Activated T-cell treated with anti-CD3 and anti-CD28 coated beads for 4 hours (primary cell): ENCODE measurements at regions not wholly inside any gene's neighbourhood (a gene's known extent, or its start where the extent isn't known, plus 50 kb on each side); places are given as distances from the start of the nearest gene placed in this dataset.

ENCODE experiments used
- DNase-seq: peaks from one replicate; pipeline ENCODE4 v3.0.0-alpha.2; 2020

DNA sequence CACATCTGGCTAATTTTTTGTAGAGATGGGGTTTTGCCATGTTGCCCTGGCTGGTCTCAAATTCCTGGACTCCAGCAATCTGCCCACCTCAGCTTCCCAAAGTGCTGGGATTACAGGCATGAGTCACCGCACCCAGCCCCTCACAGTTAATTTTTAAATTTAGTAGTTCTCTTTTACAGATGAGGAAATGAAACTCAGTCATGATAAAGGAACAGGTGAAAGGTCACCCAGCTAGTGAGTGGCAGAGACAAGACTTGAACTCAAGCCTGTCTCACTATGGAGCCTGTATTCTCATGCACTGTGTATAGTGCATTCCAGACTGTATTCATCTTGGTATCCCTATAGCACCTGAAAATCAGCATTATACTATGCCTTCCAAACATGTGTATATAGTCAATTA lies 77.1 kb upstream of the WSB1 start:
- no peak for DNase-seq

DNA sequence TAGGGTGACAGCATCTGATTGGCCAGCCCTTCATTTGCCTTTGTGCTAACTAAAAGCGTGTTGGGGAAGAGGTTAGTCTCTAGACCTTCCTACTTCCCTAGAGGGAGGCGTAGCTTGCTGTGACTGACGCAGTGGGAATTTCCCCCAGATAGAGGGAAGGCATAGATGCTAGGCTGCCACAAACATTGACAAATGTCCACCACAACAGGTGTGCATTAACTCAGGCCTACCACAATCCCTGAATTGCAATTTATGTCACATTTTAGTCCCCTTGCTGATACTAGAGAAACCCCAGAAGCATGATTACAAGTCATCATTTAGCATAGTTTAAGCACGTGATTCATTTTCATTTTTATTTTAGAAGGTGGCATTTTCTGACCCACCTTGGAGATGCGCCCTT lies 76.3 kb upstream of the WSB1 start:
- DNase-seq: no peak

DNA sequence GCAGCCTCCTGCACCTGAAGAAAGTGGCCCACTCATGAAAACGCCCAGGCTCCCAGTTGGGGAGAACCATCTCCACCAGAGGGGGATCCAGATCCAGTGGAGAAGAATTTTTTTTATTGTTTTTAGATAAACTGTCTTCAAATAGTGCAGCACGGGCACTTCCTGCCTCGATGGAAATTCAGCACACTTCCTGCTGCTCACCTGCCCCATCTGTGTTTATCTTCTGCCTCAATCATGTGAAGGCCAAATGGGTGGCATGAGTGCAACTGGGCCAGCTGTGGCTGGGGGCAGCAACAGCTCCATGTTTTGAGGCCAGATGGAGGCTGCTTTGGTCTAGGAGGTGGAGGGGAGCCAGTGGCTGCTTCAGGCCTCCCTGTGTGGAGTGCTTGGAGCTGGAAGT lies 75.9 kb upstream of the WSB1 start:
- no peak for DNase-seq

DNA sequence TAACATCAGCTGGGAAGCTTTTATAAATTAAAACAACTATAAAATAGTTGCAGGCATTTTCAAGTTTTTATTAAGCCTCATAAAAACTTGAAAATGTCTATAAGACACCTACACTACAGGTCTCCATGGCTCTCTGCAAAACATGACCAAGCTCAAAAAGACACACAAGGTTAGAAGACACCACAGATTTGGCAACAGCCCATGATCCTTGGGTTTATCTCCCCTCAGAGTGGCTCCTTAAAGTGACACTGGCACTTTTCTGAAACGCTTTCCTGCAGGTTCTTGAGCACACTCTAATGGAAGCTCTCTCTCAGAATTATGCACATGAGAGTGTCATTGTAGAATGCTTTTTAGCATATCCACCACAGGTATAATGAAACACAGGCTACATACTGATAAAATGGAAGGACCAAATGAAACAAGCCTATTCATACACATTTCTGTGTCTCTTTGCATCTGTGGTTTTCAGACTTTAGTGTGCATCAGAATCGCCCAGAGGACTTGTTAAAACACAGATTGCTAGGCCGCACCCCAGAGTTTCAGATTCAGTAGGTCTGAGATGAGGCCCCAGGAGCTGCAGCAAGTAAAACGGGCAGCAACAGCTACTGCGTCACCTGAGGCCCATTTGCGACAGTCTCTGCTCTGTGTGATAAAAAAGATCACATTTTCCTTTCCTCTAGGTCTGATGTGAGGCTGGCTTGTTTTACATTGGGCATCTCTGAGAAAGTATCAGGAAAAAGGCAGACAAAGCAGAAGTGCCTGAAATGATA lies 75.0 kb upstream of the WSB1 start:
- DNase-seq: no peak

DNA sequence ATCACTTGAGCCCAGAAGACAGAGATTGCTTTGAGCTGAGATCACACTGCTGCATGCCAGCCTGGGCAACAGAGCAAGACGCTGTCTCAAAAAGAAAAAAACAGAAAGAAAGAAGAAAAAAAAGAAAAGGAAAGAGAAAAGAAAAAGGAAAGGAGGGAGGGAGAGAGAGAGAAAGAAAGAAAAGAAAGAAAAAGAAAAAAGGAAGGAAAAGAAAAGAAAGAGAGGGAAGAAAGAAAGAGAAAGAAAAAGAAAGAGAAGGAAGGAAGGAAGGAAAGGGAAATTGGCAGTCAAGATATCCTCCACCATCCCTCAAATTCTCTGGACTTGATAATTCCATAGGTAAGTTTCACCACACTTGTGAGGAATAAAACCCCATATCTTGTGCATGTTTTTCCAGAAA lies 71.4 kb upstream of the WSB1 start:
- DNase-seq: no peak

DNA sequence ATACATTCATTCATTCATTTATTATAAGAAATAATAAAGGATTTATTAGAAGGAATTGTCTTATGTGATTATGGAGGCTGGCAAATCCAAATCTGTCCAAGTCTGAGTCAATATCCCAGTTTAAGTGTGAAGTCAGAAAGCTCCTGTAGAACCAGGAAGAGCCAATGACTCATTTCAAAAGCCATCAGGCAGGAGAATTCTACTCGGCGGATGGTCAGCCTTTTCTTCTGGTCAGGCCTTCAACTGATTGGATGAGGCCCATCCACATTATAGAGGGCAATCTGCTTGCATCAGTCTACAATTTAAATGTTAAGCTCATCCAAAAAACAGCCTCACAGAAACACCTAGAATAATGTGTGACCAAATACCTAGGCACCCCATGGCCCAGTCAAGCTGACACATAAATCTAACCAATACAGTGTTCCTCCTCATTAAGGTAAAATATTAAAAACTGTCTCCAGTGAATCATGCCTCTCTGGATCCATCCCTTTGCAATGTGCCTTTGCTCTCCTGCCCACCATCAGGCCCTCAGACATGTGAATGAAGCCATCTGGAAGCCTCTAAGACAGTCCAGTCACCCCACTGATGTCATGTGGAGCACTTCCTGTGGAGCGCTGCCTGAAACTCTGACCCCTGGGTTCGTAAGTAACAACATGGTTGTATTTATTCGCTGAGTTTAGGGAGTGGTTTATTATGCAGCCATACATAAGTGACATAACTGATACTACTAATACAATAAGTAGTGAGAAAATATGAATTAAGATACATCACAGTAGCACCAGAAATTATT lies 69.2 kb upstream of the WSB1 start:
- no peak for DNase-seq

DNA sequence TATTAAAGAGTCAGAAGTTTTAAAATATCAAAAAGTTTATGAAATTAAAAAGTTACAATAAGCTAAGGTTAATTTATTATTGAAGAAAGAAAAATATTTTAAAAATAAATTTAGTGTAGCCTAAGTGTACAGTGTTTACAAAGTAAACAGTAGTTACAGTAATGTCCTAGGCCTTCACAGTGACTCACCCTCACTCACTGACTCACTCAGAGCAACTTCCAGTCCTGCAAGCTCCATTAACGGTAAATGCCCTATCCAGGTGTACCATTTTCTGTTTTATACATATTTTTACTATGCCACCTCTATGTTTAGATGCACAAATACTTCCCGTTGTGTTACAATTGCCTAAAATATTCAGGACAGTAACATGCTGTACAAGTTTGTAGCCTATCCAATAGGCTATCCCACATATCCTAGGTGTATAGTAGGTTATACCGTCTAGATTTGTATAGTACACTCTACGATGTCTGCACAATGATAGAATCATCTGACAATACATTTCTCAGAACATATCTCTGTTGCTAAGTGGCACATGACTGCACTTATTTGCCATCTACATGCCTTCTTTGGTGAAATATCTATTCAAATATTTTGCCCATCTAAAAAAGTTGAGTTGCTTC lies 67.2 kb upstream of the WSB1 start:
- no peak for DNase-seq

DNA sequence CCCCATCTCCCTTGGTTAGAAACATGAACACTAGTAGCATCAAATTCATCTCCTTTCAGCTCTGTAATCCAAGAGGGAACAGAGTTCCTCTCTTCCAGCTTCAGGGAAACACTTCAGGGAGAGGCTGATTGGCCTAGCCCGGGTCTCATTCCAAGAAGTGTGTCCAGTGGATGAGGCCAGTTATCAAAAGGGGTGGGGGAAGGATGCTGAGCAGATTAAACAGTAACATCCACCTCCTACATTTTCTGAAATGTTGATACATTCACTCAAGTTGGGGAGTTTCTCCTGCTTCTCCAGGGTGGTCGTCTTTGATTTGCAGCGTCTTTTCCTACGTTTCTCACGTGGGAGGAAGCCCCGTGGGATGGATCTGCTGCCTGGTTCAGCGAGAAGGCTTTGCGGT lies 62.9 kb upstream of the WSB1 start:
- DNase-seq: no peak

DNA sequence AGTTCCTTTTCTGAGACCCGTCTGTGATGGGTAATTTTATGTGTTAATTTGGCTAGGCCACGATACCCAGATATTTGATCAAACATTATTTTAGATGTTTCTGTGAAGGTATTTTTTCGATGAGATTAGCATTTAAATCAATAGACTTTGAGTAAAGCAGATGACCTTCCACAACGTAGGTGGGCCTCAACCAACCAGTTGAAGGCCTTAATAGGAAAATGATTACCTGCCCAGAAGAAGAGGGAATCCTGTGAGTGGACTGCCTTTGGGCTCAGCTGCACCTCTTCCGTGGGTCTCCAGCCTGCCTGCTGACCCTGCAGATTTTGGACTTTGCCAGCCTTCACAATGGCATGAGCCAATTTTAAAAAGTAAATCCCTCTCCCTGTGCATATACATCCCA lies 61.6 kb upstream of the WSB1 start:
- DNase-seq: no peak

DNA sequence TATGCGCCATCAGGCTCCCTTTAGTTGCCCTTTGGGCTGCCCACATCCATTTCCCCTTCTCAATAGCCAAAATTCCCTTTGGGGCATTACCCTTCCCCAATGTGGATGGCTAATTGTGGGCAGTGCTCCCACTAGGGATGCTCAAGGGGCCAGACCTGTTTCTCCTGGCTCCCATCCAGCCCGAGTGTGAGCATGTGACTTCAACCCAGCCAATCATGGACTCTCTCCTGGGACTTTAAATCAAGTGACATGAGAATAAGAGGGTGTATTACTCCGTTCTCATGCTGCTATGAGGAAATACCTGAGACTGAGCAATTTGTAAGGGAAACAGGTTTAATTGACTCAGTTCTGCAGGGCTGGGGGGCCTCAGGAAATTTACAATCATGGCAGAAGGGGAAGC lies 60.9 kb upstream of the WSB1 start:
- DNase-seq: no peak

DNA sequence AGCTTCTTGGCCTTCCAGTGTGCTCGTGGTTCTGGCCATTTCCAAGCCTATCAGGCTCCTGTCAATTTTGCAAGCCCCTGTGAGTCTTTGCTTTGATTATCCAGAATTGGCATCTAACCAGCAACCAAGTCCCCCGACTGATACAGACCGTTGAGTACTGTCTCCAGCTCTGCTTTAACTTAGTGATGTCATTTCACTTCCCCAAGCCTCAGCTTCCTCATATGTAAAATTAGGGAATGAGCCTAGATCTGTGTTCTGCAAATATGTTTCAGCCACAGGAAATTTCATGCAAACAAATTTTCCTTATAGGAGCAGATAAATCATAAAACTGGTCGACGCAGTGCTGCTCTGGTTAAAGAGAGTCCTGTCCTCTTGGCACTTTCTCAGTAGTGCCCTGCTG lies 60.1 kb upstream of the WSB1 start:
- DNase-seq: no peak

DNA sequence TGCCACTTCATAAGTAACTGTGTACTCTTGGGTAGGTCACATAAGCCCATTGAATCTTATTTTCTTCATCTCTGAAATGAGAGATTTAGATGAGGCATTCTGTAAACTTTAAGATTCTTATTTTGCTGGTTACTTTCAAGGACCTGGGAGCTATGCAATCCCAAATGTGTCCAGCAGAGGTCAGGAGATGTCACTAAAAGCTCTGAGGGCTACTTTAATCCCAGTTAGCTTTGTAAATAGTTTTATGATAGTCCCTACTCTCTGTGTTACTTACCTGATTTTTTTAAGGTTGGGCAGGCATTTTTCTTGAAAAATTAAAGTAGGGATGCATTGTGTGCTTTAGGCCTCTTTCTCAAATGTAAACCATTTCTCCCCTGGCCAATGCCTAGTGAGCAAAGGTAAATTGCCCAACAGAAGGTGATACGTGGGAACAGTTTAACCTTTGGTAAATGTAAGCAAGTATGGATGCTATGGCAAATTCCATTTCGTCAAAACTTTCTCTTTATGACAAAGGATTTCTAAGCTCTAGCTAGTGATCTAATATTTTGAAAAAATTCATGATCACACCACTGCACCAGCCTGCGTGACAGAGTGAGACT lies 57.1 kb upstream of the WSB1 start:
- DNase-seq: peak; percentile 77

DNA sequence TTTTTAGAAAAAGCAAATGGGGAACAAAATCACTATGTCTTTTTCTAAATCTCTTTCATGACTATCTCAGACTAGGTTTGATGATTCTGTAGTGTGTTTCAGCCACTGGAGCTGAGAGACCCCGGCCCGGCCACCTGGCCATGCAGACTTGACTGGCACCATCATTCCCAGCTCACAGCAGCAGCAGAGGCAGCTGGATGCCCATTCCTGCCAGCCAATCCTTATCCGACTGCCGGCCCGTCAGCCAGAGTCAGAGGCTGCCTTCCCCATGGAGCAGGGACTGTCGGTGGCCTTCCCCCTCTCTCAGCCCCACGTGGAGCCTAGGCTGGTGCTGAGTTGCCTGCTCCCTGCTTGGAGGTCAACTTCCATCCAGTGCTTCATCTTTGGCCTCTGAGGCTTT lies 56.0 kb upstream of the WSB1 start:
- DNase-seq: no peak

DNA sequence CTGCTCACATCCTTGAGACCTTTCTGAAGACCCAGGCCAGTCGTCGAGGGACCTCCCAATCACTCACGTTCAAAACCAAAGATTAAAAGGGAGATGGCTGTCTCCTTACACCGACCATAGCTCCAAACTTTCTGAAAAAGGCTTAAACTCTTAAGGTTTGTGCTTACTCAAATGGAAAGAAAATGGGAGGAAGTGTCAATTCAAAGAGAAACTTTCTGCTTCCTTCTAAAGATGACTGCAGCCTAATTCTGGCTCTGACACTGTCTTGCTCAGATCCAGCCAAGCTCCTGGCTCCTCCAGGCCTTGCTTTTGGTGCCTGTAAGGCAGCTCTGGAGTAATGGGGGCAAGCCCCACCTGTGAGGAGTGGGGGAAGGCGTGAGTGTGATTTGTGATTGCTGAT lies 54.9 kb upstream of the WSB1 start:
- DNase-seq: no peak

DNA sequence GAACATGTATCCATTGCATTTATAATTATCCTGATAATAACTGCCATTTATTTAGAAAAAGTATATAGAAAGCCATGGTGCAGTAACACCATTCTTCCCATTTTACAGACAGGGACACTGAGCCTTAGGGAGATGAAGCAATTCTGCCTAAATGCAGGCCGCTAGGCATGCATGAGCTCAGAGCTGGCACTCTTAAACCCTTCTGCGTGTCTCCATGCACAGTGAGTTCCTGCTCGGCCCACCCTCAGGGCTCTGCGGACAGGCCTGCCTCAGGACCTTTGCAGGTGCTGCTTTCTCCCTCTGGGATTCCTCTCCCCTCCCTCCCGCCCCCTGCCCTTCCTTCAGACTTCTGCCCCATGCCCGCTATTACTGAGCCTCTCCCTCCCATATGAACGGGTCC lies 54.3 kb upstream of the WSB1 start:
- no peak for DNase-seq

DNA sequence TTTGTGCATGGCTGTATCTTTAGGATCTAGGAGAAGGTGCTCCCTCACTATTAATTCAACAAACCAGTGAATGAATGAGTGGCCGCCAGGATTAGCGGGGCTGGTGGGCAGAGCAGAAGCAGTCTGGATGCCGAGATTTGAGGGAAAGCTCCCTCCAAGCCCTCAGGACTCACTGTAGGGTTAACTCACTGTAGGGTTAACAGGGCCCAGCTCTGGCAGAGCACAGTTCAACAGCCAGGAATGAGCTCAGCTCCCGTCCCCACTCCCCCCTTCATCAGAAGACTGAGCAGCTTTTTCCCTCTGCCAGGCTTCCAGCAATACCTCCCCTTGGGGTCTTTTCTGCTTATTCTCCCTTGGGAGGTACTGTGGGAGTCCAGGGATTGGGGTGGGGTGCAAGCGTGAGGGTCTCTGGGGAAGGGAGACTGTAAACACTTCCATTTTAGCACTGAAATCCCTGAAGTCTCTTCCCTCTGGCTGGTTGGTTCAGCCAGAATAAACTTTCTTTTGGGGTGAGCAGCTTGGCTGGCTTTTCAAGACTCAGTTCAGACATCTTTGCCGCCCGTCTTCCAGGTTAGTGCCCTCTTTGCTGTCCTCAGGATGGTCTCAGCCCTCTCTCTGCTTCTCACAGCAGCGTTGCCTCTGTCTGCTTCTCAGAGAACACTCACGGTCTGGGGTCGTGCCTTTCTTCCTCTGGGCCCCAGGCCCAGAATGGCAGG lies 53.7 kb upstream of the WSB1 start:
- DNase-seq: no peak

DNA sequence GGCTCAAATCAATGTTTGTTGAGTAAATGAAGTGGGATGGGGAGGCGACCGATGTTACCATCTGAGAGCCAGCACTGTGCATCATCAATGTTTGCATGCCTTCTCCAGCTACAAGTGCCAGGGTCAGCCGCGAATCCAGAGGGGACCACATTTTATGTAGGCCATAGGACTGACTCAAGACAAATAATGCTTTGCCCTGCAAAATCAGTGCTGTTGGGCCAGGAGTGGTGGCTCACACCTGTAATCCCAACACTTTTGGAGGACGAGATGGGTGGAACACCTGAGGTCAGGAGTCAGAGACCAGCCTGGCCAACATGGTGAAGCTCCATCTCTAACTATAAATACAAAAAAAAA lies 53.1 kb upstream of the WSB1 start:
- no peak for DNase-seq

DNA sequence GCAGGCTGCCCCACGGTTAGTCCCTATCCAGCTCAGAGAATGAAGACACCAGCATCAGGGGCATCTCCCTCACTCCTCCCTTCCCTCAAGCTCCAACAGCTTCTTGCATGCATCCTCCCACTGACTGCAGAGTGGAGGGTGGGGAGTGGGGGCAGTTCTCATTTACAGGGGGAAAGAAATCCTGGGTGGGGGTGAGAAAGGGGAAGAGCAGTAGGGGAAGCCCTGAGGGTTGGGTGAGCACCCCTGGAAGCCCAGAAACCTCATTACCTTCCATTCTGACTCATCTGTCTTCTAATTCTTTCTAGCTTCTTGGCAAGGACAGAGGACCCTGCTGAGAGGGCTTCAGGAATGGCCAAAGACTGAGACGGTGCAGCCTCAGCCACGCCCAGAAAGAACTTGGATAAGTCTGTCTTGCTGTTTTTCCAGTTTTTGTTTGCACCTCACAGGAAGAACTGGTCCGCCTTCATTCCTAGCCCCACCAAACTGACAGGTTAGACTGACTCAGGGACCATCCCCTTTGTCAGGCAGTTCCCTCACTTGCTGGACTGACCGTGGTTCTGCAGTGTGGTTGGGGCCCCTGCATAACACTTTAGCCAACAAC lies 52.5 kb upstream of the WSB1 start:
- no peak for DNase-seq

DNA sequence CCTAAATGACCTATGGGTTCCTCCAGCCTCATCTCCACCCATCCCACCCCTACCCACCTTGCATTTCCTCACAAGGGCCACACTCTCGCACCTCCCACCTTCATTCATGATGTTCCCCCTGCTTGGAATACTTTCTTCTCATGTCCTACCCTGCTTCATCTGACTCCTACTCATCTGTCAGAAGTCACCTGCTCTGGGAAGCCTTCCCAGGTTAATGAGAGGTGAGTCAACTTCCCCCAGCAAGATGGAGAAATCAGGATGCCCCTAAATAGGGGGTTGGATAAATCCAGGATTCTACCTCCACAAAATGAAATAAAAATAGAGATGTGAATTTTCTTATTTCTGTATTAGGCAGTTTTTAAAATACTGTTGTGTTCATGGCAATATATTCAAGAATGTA lies 51.0 kb upstream of the WSB1 start:
- DNase-seq: no peak

DNA sequence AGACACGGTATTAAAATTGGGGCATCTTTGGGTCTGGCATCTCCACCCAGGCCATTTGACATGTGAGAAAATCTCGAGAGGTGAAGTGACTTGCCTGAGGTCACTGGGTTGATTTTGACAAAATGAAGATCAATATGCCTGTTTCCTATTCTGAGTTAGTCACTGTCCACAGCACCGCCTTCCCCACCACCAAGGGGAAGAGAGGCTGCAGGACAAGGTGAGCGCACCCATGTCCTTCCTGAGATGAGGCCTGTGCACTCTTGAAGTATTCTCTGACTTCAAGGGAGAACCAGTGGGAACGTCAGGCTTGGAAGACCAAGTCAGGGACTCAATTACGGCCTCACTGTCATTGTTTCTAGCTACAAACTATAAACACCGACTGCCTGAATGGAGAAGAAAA lies 49.9 kb upstream of the WSB1 start:
- no peak for DNase-seq
